Right ventricle myocardium inferior (tissue), 1 donor: ENCODE measurements at regions not wholly inside any gene's neighbourhood (a gene's known extent, or its start where the extent isn't known, plus 50 kb on each side); places are given as distances from the start of the nearest gene placed in this dataset.

Experiments
- ATAC-seq: fragments of 200-7000 bp; cut with Tn5 transposase; one replicate; pipeline ENCODE4 v1.9.1; 2020; ENCODE audit warnings: mild to moderate bottlenecking, moderate library complexity
- DNase-seq: peaks from one replicate; pipeline ENCODE4 v3.0.0; 2021; ENCODE audit errors: missing footprints
- intact Hi-C: fragments of 100-400 bp; cut with DNase I; formaldehyde crosslinking; loops from one replicate; pipeline ENCODE4 v1.11.0; 2022
- donor health status: DM: no; HTN: yes; CAD: no; lungs with severe emphysema.

DNA sequence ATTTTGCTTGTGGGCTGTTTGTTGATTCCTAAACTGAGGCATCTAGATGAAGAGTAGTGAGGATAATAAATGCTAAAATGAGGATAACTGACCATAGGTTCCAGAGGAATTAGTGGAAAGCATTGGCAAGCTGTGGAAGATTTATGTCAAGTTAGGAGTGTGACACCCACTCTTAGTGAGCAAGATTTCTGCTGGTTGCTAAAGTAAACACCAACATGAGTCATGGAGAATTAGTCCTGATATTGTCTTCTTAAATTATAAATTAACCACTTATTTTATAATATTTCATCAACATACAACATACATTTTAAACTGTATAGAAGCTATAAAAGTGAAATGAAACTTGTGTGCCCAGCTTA, 328.2 kb downstream of the RPL10L start:
- DNase-seq (no peak), ATAC-seq (no peak)
- intact Hi-C loops: no loop called here

DNA sequence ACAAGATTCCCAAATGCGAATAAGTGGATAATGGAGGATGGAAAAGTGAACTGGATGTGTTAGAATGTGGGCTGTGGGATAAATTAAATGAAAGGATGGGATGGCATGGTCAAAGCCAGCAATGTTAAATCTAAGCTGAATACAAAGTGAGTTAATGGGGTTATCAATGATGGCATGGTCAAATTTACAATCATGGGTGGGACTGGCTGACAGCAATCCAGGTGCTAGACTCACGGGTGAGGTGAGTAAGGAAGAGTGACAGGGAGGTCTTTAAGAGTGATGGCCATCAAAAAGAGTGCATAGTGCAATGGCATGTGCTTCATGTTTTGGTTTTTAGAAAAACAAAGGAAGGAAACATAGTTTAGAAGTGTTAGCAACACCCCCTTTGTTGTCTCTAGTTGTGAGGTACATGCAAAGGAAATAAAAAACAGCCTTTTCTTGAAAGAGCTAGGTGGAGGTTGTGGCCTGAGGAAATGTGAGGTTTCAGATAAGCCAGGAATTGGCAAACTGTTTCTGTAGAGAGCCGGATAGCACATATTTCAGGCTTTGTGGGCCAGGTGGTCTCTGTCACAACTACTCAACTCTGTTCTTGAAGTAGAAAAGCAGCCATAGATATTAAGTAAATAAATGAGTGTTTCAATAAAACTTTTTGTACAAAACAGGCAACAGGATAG, 328.7 kb downstream of the RPL10L start:
- DNase-seq (no peak), ATAC-seq (no peak)
- intact Hi-C loops: no loop called here

- DNase-seq (no peak), ATAC-seq (no peak)
- intact Hi-C loops: no loop called here
Measured at GRCh38 chr14:46322076-46322475, 329.5 kb downstream of the RPL10L start.

GRCh38 chr14:46306267-46306666, 345.3 kb downstream of the RPL10L start:
- intact Hi-C loops: no loop called here
- DNase-seq (no peak), ATAC-seq (no peak)

DNA sequence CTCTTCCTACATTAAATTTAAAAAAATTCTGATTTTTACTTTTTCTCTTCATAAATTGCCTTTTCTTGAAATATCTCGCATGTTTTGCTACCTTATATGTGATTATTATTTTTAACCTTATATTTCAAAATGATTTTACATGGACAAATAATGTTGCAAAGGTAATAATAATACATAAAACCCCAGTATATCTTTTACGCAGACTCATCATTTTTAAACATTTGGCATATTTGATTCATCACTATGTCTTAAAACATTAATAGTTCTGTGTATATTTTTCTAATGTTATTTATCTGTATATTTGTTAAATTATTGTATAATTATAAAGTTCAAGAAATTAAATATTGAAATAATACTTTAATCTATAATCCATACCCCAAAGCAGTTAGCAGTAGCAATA, 350.8 kb downstream of the RPL10L start:
- DNase-seq: no peak
- intact Hi-C loops: no loop called here

DNA sequence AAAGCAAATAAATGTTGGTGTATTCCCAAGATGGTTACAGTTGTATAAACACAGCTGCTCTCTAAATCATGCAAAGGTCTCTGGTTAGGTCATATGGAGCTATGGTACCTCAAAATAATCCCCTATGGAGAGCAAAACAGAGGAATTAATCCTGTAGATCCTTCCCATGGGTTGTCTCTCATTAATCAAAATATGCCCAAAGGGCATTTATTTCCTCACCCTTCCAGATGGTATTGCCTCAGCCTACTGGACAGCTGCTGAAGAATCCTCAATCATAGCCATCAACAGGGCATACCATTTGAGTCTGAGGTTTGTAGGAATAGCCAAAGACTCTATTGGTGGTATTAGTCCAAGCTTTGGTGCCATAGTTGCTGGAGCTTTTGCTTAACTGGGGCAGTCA, 360.9 kb downstream of the RPL10L start:
- no peak for DNase-seq
- intact Hi-C loops: no loop called here
- no peak for ATAC-seq

More for the DNA sequence above, 350.8 kb downstream of the RPL10L start:
- no peak for ATAC-seq

- ATAC-seq (no peak), DNase-seq (no peak)
- intact Hi-C loops: no loop called here
Measured at GRCh38 chr14:46279776-46280175, 371.8 kb downstream of the RPL10L start.

DNA sequence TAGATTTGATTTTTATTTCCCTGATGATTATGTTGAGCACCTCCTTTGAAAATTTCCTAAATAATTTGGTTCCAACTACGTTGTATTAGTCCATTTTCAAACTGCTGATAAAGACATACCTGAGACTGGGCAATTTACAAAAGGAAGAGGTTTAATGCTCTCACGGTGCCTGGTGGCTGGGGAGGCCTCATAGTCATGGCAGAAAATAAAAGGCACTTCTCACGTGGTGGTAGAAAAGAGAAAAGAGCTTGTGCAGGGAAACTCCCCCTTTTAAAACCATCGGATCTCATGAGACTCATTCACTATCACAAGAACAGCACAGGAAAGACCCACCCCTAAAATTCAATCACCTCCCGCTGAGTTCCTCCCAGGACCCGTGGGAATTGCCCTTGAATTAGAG, 372.3 kb downstream of the RPL10L start:
- intact Hi-C loops: no loop called here
- ATAC-seq (no peak), DNase-seq (peak; percentile 27)

- intact Hi-C loops: no loop called here
- no peak for ATAC-seq
- DNase-seq: no peak
Measured at GRCh38 chr14:46259536-46259935, 392.0 kb downstream of the RPL10L start.

DNA sequence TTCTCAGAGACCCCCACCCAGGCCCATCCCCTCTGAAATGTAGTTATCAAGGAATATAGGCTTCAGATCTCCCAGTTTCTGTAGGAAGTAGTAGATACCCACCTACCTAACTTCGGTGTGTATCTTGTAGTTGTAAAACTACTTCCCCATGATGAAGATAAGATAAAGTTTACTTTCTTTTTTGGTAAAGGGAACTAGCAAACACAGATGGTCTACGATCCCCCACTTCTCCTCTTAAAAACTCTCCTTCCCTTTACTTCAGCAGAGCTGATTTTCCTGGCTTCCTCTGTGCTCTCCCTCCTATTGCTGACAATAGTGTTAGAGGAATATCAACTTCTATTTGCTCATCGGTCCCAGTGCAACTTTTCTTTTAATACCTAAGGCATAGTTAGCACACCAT, 395.2 kb downstream of the RPL10L start:
- no peak for ATAC-seq
- intact Hi-C loops: no loop called here
- DNase-seq: no peak

- DNase-seq (no peak), ATAC-seq (no peak)
- intact Hi-C loops: no loop called here
Measured at GRCh38 chr14:46250113-46250703, 401.4 kb downstream of the RPL10L start.

DNA sequence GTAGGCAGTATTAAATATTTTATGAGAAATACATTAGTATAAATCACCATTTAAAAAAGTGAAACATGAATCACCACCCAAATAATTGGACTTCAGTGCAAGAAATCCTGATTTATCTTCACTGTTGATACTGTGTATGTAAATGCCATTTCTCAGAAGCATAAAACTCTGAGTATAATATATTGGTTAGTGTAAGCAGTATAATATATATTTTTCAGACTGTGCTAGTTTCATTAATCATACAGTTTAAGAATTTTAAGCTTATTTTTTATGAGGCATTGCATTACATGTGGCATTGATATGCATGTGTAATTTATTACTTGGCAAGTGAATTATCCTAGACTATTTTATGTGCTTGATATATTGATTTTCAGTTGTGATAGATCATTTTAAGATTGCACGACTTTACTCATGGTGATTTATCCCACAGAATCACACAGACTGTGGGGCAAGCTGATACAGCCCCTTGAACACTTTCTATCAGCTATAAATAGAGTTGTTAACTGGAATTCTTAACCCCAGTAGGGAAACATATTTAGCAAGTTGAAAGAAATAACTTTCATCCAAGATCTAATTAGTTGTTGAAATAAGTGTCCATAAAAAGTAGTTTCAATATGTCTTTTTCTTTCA, 403.5 kb downstream of the RPL10L start:
- intact Hi-C loops: no loop called here
- DNase-seq: no peak
- no peak for ATAC-seq

DNA sequence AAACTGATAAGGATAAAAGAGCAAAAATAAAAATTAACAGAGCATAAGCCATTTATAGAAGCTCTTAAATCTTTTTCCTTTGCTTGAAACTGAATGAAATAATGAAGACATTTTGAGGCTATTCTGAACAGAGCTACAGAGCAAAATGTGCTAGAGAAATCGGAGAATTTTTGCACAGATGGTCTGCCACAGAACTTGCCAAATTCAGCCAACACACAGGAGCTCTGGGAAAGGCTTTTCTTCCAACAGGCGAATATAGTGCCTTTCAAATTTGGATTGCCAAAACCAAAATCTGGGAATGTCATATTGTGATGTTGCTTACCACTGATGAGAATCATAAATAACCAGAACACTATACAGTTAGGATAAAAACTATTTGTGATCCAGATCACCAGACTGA, 406.3 kb downstream of the RPL10L start:
- ATAC-seq (no peak), DNase-seq (no peak)
- intact Hi-C loops: no loop called here

GRCh38 chr14:46233786-46234185, 417.8 kb downstream of the RPL10L start:
- intact Hi-C loops: no loop called here
- DNase-seq (no peak), ATAC-seq (no peak)

DNA sequence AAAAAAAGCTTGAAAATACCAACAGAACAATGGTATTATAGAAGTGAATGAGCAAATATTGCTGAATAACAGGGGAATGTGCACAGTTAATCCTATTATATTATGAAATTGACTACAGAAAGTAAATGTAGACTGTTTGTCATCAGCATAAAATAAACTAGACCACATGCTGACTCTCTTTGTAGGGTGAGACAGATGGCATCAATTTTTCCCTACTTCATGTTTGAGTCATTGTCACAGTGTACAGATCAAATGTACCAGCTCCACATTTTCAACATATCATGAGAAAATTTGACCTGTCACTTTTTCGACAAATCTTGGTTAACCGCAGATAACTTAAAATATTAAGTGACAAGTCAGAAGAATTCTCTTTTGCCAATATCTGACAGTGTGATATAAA, 421.0 kb downstream of the RPL10L start:
- DNase-seq: no peak
- no peak for ATAC-seq
- intact Hi-C loops: no loop called here

DNA sequence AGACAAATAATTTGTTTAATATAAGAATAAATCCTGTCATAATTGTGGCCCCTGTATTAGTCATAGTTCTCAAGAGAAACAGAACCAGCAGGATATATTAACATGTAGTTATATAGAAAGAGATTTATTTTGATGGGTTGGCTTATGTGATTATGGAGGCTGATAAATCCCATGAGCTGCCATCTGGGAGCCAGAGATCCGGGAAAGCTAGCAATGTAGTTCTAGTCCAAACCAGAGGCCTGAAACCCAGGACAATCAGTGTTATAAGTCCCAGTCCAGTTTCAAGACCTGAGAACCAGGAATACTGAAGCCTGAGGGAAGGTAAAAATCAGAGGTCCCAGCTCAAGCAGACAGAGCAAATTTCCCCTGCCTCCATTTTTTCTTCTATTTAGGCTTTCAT, 435.8 kb downstream of the RPL10L start:
- DNase-seq (no peak), ATAC-seq (no peak)
- intact Hi-C loops: no loop called here

DNA sequence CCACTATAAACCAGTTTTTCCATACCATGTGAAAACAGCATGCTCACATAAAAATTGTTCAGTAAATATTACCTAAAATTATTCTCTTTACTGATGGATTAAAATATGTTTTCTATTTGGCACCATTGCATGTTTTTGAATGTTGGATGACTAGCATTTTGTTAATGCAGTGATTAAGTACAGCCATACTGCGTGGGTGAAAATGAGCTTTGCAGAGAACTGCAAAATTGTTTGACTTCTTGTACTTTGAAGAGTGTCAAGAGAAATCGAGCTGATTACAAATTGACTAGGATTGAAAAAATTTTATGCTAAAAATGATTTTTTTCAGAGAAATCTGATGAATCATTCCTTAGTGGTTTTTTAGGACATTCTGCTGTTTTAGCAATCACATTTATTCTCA, 452.9 kb downstream of the RPL10L start:
- no peak for DNase-seq
- ATAC-seq: no peak
- intact Hi-C loops: no loop called here

- intact Hi-C loops: no loop called here
- no peak for ATAC-seq
- no peak for DNase-seq
Measured at GRCh38 chr14:46197856-46198255, 453.7 kb downstream of the RPL10L start.
